Neural crest cell (in vitro differentiated cells): ENCODE measurements at regions not wholly inside any gene's neighbourhood (a gene's known extent, or its start where the extent isn't known, plus 50 kb on each side); places are given as distances from the start of the nearest gene placed in this dataset.

Experiments used
- DNase-seq: peaks from one replicate; pipeline ENCODE4 v3.0.0; 2021; ENCODE audit warnings: low read depth, mixed read lengths, low spot score
- H3K27ac Mint-ChIP-seq: one replicate; pipeline ENCODE4 v1.8.0; 2021; ENCODE audit warnings: mild to moderate bottlenecking, mixed read lengths; ENCODE audit not compliant: unreplicated experiment
- H3K27me3 Mint-ChIP-seq: 2 replicates; pipeline ENCODE4 v1.8.0; 2021; ENCODE audit warnings: low read depth, mild to moderate bottlenecking, mixed read lengths
- H3K36me3 Mint-ChIP-seq: 2 replicates; pipeline ENCODE4 v1.8.0; 2021; ENCODE audit warnings: low read depth, mild to moderate bottlenecking, mixed read lengths
- H3K4me1 Mint-ChIP-seq: 2 replicates; pipeline ENCODE4 v1.8.0; 2021; ENCODE audit warnings: mixed read lengths
- H3K4me3 Mint-ChIP-seq: one replicate; pipeline ENCODE4 v1.8.0; 2021; ENCODE audit warnings: mild to moderate bottlenecking, mixed read lengths
- H3K9me3 Mint-ChIP-seq: 2 replicates; pipeline ENCODE4 v1.8.0; 2021; ENCODE audit warnings: mixed read lengths
- CTCF ChIP-seq: fragments of 200-600 bp; sonication (generic); conservative IDR thresholded peaks from 2 replicates; pipeline ENCODE4 v1.5.0; 2021; ENCODE audit warnings: antibody characterized with exemption, mild to moderate bottlenecking

GRCh38 chr7:136342251-136342650 is 365.1 kb upstream of the MTPN start:
- Mint-ChIP-seq H3K36me3 (no peaks in the 10 kb centered on the region), H3K9me3 (no peaks in the 10 kb centered on the region), H3K27me3 (no peaks in the 10 kb centered on the region), H3K27ac (no peak overlapping the region), H3K4me1 (no peaks in the 10 kb centered on the region), H3K4me3 (no peak overlapping the region)
- DNase-seq, result no peak
- no peak for TF ChIP-seq CTCF

- Mint-ChIP-seq H3K36me3 (no peaks in the 10 kb centered on the region), H3K27ac (no peak overlapping the region)
Observed at GRCh38 chr7:136339464-136339863, 362.3 kb upstream of the MTPN start.

GRCh38 chr7:136336932-136337331 is 359.8 kb upstream of the MTPN start:
- H3K4me3 Mint-ChIP-seq, result no peak overlapping the region
- no peak for DNase-seq
- no peaks in the 10 kb centered on the region for H3K9me3 Mint-ChIP-seq
- no peak for TF ChIP-seq CTCF
- H3K27me3 Mint-ChIP-seq, result no peaks in the 10 kb centered on the region
- no peaks in the 10 kb centered on the region for H3K36me3 Mint-ChIP-seq
- H3K4me1 Mint-ChIP-seq, result peaks cover 1% of the 10 kb centered on the region
- no peak overlapping the region for H3K27ac Mint-ChIP-seq

More at GRCh38 chr7:136339464-136339863, 362.3 kb upstream of the MTPN start:
- TF ChIP-seq CTCF, result no peak
- H3K27me3 Mint-ChIP-seq, result no peaks in the 10 kb centered on the region
- DNase-seq, result no peak
- no peaks in the 10 kb centered on the region for H3K9me3 Mint-ChIP-seq
- no peak overlapping the region for H3K4me3 Mint-ChIP-seq
- H3K4me1 Mint-ChIP-seq, result no peaks in the 10 kb centered on the region

GRCh38 chr7:136333636-136334035 is 356.5 kb upstream of the MTPN start:
- no peaks in the 10 kb centered on the region for H3K9me3 Mint-ChIP-seq
- no peak for TF ChIP-seq CTCF
- peaks cover 3% of the 10 kb centered on the region for H3K4me1 Mint-ChIP-seq
- DNase-seq, result no peak
- no peaks in the 10 kb centered on the region for H3K36me3 Mint-ChIP-seq
- no peaks in the 10 kb centered on the region for H3K27me3 Mint-ChIP-seq
- no peak overlapping the region for H3K27ac Mint-ChIP-seq
- no peak overlapping the region for H3K4me3 Mint-ChIP-seq

GRCh38 chr7:136326045-136326609 is 349.0 kb upstream of the MTPN start:
- no peak overlapping the region for H3K27ac Mint-ChIP-seq
- peaks cover 14% of the 10 kb centered on the region for H3K4me1 Mint-ChIP-seq
- TF ChIP-seq CTCF, result no peak
- H3K4me3 Mint-ChIP-seq, result no peak overlapping the region
- no peaks in the 10 kb centered on the region for H3K36me3 Mint-ChIP-seq
- no peaks in the 10 kb centered on the region for H3K9me3 Mint-ChIP-seq
- no peak for DNase-seq
- H3K27me3 Mint-ChIP-seq, result no peaks in the 10 kb centered on the region

- no peak overlapping the region for H3K27ac Mint-ChIP-seq
- H3K9me3 Mint-ChIP-seq, result no peaks in the 10 kb centered on the region
- H3K4me1 Mint-ChIP-seq, result peaks cover 14% of the 10 kb centered on the region
- H3K27me3 Mint-ChIP-seq, result no peaks in the 10 kb centered on the region
- DNase-seq, result no peak
- no peaks in the 10 kb centered on the region for H3K36me3 Mint-ChIP-seq
- no peak overlapping the region for H3K4me3 Mint-ChIP-seq
- TF ChIP-seq CTCF, result no peak
Observed at GRCh38 chr7:136325578-136325977, 348.4 kb upstream of the MTPN start.
